Effector memory CD8-positive, alpha-beta T cell (primary cell): ENCODE measurements at regions not wholly inside any gene's neighbourhood (a gene's known extent, or its start where the extent isn't known, plus 50 kb on each side); places are given as distances from the start of the nearest gene placed in this dataset.
"Not testable (repeated sequence)": the region's sequence is repeated elsewhere in the genome, so short reads cannot be mapped to it uniquely, and the experiment has no call there.

Experiments
- ATAC-seq: fragments of 150-1000 bp; cut with Tn5 transposase; replicated peaks from 2 replicates; pipeline ENCODE4 v1.10.0; 2021; ENCODE audit warnings: mild to moderate bottlenecking, moderate library complexity
- DNase-seq, 3 experiments: peaks; one replicate each; pipeline ENCODE4 v3.0.0; 2021
- H3K27ac Mint-ChIP-seq, 2 donors: one replicate each; pipeline ENCODE4 v1.8.0; 2022; ENCODE audit warnings: mild to moderate bottlenecking in 2 of 2, mixed read lengths in 2 of 2, moderate library complexity in 2 of 2
- H3K27me3 Mint-ChIP-seq, 2 donors: one replicate each; pipeline ENCODE4 v1.8.0; 2022; ENCODE audit warnings: mixed read lengths in 2 of 2
- H3K36me3 Mint-ChIP-seq: one replicate; pipeline ENCODE4 v1.8.0; 2022; ENCODE audit warnings: mild to moderate bottlenecking, moderate library complexity, mixed read lengths; ENCODE audit not compliant: insufficient read depth
- H3K4me1 Mint-ChIP-seq, 2 donors: one replicate each; pipeline ENCODE4 v1.8.0; 2022; ENCODE audit warnings: low read depth in 2 of 2, mixed read lengths in 2 of 2
- H3K4me3 Mint-ChIP-seq, 2 donors: one replicate each; pipeline ENCODE4 v1.8.0; 2022; ENCODE audit warnings: mild to moderate bottlenecking in 2 of 2, mixed read lengths in 2 of 2, moderate library complexity in 2 of 2
- H3K9me3 Mint-ChIP-seq, 2 donors: one replicate each; pipeline ENCODE4 v1.8.0; 2022; ENCODE audit warnings: mixed read lengths in 2 of 2

DNA sequence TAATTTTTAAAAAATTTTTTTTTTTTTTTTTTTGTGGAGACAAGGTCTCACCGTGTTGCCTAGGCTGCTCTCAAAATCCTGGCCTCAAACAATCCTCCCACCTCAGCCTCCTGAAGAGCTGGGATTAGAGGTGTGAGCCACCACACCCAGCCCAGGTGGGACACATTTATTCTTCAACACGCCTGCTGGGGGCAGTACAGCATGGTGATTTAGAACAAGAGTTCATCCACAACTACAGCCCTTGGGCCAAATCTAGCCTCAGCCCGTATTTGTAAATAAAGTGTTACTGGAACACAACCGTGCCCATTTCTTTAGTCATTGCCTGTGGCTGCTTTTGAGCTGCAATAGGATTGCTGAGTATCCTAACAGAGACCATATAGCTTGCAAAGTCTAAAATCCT is 92.8 kb downstream of the KATNIP start:
- peaks cover 0 to 2% of the 10 kb centered on the region in 2 donors for H3K4me1 Mint-ChIP-seq
- H3K4me3 Mint-ChIP-seq = no peak overlapping the region
- H3K27me3 Mint-ChIP-seq = no peaks in the 10 kb centered on the region
- DNase-seq (no peak), ATAC-seq (no peak)
- H3K27ac Mint-ChIP-seq = no peak overlapping the region
- peaks cover 3% of the 10 kb centered on the region for H3K36me3 Mint-ChIP-seq
- H3K9me3 Mint-ChIP-seq = no peaks in the 10 kb centered on the region

DNA sequence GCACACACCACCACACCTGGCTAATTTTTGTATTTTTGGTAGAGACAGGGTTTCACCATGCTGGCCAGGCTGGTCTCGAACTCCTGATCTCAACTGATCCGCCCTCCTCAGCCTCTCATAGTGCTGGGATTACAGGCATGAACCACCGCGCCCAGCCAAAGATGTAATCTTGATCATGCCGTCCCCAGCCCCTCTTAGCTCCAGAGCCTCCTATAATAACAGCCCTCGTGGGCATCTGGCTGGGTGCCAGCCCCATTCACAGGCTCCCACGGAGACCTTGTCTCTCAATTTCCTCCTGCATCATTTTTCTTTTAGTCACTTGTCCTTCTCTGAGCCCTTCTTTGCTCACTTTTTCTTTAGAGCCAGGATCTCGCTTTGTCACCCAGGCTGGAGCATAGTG is 94.2 kb downstream of the KATNIP start:
- ATAC-seq = no peak
- Mint-ChIP-seq H3K27me3 (no peaks in the 10 kb centered on the region), H3K4me1 (peaks cover 0 to 2% of the 10 kb centered on the region in 2 donors), H3K36me3 (peaks cover 6% of the 10 kb centered on the region), H3K9me3 (no peaks in the 10 kb centered on the region), H3K27ac (no peak overlapping the region), H3K4me3 (no peak overlapping the region)
- no peak for DNase-seq

- Mint-ChIP-seq H3K9me3 (no peaks in the 10 kb centered on the region), H3K27me3 (no peaks in the 10 kb centered on the region), H3K36me3 (peaks cover 6% of the 10 kb centered on the region), H3K27ac (no peak overlapping the region), H3K4me3 (no peak overlapping the region), H3K4me1 (peaks cover 0 to 2% of the 10 kb centered on the region in 2 donors)
- ATAC-seq (no peak), DNase-seq (no peak)
These were observed 95.5 kb downstream of the KATNIP start for GRCh38 chr16:27645396-27645795.

GRCh38 chr16:27646806-27647205 is 96.9 kb downstream of the KATNIP start:
- Mint-ChIP-seq H3K4me3 (no peak overlapping the region), H3K36me3 (peaks cover 6% of the 10 kb centered on the region), H3K27ac (no peak overlapping the region), H3K4me1 (peaks cover 0 to 2% of the 10 kb centered on the region in 2 donors), H3K27me3 (no peaks in the 10 kb centered on the region), H3K9me3 (no peaks in the 10 kb centered on the region)
- no peak for ATAC-seq
- no peak for DNase-seq

DNA sequence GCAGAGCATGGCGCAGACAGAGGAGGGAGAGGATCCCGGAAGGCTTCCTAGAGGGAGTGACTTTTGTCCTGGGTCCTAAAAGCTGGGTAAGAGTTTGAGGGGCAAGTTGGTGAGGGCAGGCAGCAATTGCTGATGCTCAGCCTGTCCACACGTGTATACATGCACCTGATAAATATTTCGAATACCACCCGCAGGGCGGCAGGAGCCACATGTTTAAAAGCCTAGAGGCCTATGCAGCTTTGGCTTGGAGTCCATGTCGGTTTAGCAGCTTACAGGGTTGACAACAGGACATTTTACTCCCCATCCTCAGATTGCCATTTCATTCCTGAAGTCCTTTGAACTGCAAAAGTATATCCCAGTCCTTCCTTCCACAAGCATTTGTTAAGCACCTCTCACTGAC is 99.1 kb downstream of the KATNIP start:
- Mint-ChIP-seq H3K9me3 (no peaks in the 10 kb centered on the region), H3K27me3 (no peaks in the 10 kb centered on the region), H3K4me3 (no peak overlapping the region), H3K4me1 (peaks cover 0 to 2% of the 10 kb centered on the region in 2 donors), H3K36me3 (peaks cover 6% of the 10 kb centered on the region), H3K27ac (no peak overlapping the region)
- DNase-seq (no peak), ATAC-seq (no peak)

- DNase-seq (no peak), ATAC-seq (no peak)
- Mint-ChIP-seq H3K27ac (no peak overlapping the region), H3K36me3 (peaks cover 3% of the 10 kb centered on the region), H3K9me3 (no peaks in the 10 kb centered on the region), H3K4me1 (peaks cover 0 to 2% of the 10 kb centered on the region in 2 donors), H3K27me3 (no peaks in the 10 kb centered on the region), H3K4me3 (no peak overlapping the region)
These were observed 100.2 kb downstream of the KATNIP start for GRCh38 chr16:27650073-27650701.

- H3K36me3 Mint-ChIP-seq = peaks cover 3% of the 10 kb centered on the region
- no peak overlapping the region for H3K27ac Mint-ChIP-seq
- DNase-seq (no peak), ATAC-seq (no peak)
- no peaks in the 10 kb centered on the region for H3K27me3 Mint-ChIP-seq
- no peak overlapping the region for H3K4me3 Mint-ChIP-seq
- no peaks in the 10 kb centered on the region for H3K9me3 Mint-ChIP-seq
- H3K4me1 Mint-ChIP-seq = no peaks in the 10 kb centered on the region
These were observed 101.4 kb downstream of the KATNIP start for GRCh38 chr16:27651301-27651700.

DNA sequence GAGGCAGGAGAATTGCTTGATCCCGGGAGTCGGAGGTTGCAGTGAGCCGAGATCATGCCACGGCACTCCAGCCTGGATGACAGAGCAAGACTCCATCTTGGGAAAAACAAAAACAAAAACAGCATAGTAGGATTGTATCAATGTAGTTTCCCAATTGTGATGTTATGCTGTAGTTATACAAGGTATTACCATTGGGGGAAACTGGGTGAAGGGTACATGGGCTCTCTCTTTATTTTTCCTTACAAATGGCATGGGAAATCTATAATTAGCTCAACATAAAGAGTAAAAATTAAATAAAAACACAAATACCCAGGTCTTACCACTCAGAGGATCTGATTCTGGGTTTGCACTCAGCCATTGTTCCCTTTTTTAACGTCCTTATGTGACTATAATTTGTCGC is 107.9 kb downstream of the KATNIP start:
- no peaks in the 10 kb centered on the region for H3K36me3 Mint-ChIP-seq
- no peaks in the 10 kb centered on the region for H3K27me3 Mint-ChIP-seq
- no peak overlapping the region for H3K27ac Mint-ChIP-seq
- H3K9me3 Mint-ChIP-seq = no peaks in the 10 kb centered on the region
- H3K4me3 Mint-ChIP-seq = no peak overlapping the region
- DNase-seq (no peak), ATAC-seq (no peak)
- H3K4me1 Mint-ChIP-seq = no peaks in the 10 kb centered on the region

DNA sequence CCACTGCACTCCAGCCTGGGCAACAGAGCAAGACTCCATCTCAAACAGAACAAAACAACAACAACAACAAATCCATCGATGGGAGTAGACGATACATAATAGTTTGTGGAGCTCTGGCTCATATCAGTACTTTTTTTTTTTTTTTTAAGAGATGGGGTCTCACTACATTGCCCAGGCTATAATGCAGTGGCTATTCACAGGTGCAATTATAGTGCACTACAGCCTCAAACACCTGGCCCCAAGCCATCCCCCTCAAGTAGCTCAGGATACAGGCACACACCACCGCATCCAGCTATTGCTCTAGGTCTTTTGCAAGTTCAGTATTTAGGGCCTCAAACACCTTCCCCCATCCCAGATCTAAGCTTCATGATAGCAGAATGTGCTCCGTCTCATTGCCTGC is 110.6 kb downstream of the KATNIP start:
- ATAC-seq = no peak
- Mint-ChIP-seq H3K36me3 (no peaks in the 10 kb centered on the region), H3K9me3 (no peaks in the 10 kb centered on the region), H3K4me3 (no peak overlapping the region), H3K4me1 (no peaks in the 10 kb centered on the region), H3K27ac (no peak overlapping the region), H3K27me3 (no peaks in the 10 kb centered on the region)
- no peak for DNase-seq

DNA sequence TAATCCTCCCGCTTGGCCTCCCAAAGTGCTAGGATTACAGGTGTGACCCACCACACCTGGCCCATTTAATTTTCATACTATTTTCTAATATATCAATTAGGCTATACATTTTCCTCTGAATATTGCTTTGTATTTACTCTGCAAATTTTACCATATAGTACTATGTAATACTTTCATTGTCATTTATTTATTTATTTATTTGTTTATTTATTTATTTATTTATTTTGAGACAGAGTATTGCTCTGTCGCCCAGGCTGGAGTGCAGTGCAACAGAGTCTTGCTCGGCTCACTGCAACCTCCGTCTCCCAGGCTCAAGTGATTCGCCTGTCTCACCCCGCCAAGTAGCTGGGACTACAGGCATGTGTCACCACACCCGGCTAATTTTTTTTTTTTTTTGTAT is 113.3 kb downstream of the KATNIP start:
- not testable (repeated sequence) for H3K9me3 Mint-ChIP-seq, H3K4me1 Mint-ChIP-seq, DNase-seq, H3K4me3 Mint-ChIP-seq, H3K27me3 Mint-ChIP-seq, ATAC-seq, H3K27ac Mint-ChIP-seq, H3K36me3 Mint-ChIP-seq

GRCh38 chr16:27665881-27666280 is 115.9 kb downstream of the KATNIP start:
- no peak overlapping the region for H3K4me3 Mint-ChIP-seq
- H3K9me3 Mint-ChIP-seq = no peaks in the 10 kb centered on the region
- ATAC-seq = no peak
- DNase-seq = no peak
- H3K27ac Mint-ChIP-seq = peak overlapping the region in 1 of 2 donors; percentile 30
- H3K4me1 Mint-ChIP-seq = no peaks in the 10 kb centered on the region
- H3K27me3 Mint-ChIP-seq = no peaks in the 10 kb centered on the region
- no peaks in the 10 kb centered on the region for H3K36me3 Mint-ChIP-seq

DNA sequence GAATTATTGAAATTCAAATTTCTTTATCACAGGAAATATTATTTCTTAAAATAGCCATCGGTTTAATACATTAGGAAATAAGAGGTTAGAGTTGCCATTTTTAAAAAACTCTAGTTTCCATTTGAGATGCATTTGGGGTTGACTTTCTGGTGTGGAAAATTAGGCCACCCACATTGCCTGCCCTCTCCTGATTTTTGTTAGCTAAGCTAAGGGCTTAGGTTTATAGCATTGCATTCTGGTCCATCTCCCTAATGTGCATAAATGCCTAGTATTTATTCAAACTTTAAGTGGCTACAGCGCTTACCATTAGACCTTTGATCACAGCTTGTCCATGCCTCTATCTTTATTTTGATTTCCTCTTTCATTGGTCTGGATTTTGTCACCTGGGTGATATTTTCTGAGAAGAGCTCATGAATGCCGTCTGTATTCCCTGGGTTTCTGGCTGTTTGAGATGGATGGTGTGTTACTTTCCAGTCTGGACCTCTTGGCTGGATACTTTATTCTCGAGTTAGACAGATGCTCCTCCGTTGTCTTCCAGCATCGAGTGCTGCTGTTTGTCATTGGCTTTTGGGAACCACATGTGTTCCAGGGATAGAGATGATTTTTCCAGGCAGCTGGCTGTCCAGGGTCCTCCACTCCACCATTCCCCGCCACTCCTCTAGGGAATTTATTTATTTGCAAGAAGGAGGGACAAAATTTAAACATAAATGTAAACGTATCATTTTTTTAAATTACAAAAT is 120.3 kb downstream of the KATNIP start:
- peak overlapping the region in 1 of 2 donors; percentile 69 for H3K27ac Mint-ChIP-seq
- no peaks in the 10 kb centered on the region for H3K27me3 Mint-ChIP-seq
- no peak overlapping the region for H3K4me3 Mint-ChIP-seq
- H3K9me3 Mint-ChIP-seq = no peaks in the 10 kb centered on the region
- peaks cover 3% of the 10 kb centered on the region for H3K36me3 Mint-ChIP-seq
- no peaks in the 10 kb centered on the region for H3K4me1 Mint-ChIP-seq
- ATAC-seq = no peak
- DNase-seq = no peak

GRCh38 chr16:27671410-27671809 is 121.5 kb downstream of the KATNIP start:
- Mint-ChIP-seq H3K27me3 (no peaks in the 10 kb centered on the region), H3K4me1 (no peaks in the 10 kb centered on the region), H3K27ac (no peak overlapping the region), H3K4me3 (no peak overlapping the region), H3K36me3 (peaks cover 3% of the 10 kb centered on the region), H3K9me3 (no peaks in the 10 kb centered on the region)
- DNase-seq (no peak), ATAC-seq (no peak)

- no peak overlapping the region for H3K4me3 Mint-ChIP-seq
- no peak for ATAC-seq
- H3K36me3 Mint-ChIP-seq = peaks cover 13% of the 10 kb centered on the region
- no peak overlapping the region for H3K27ac Mint-ChIP-seq
- no peaks in the 10 kb centered on the region for H3K27me3 Mint-ChIP-seq
- no peak for DNase-seq
- no peaks in the 10 kb centered on the region for H3K9me3 Mint-ChIP-seq
- no peaks in the 10 kb centered on the region for H3K4me1 Mint-ChIP-seq
These were observed 126.9 kb downstream of the KATNIP start for GRCh38 chr16:27676839-27677238.
